OCI-LY1 (cell line): ENCODE measurements at regions not wholly inside any gene's neighbourhood (a gene's known extent, or its start where the extent isn't known, plus 50 kb on each side); places are given as distances from the start of the nearest gene placed in this dataset.

ENCODE experiments used
- H2AFZ ChIP-seq: fragments of 200-600 bp; sonication (generic), shearing (Covaris generic); 2 replicates; pipeline ENCODE4 v1.6.0; 2014; ENCODE audit warnings: antibody characterized with exemption, mild to moderate bottlenecking, low read length
- H3F3A ChIP-seq: fragments of 200-600 bp; sonication (generic), shearing (Covaris generic); 2 replicates; pipeline ENCODE4 v1.6.0; 2014; ENCODE audit warnings: mild to moderate bottlenecking, antibody characterized with exemption, low read length, moderate library complexity; ENCODE audit not compliant: insufficient read depth
- H3K27ac ChIP-seq: fragments of 200-600 bp; sonication (generic); 2 replicates; pipeline ENCODE4 v1.5.1; 2014; ENCODE audit warnings: low read length, mixed run types, mild to moderate bottlenecking, low read depth; ENCODE audit not compliant: poor library complexity, severe bottlenecking
- H3K27me3 ChIP-seq: fragments of 200-600 bp; sonication (generic); 2 replicates; pipeline ENCODE4 v1.6.0; 2014; ENCODE audit warnings: antibody characterized with exemption, mild to moderate bottlenecking, low read length, moderate library complexity; ENCODE audit not compliant: insufficient read depth
- H3K36me3 ChIP-seq: fragments of 200-600 bp; sonication (generic); 2 replicates; pipeline ENCODE4 v1.6.1; 2014; ENCODE audit warnings: mild to moderate bottlenecking, antibody characterized with exemption, low read length, moderate library complexity, mixed read lengths; ENCODE audit not compliant: insufficient read depth
- H3K4me1 ChIP-seq: fragments of 200-600 bp; sonication (generic); 2 replicates; pipeline ENCODE4 v1.5.1; 2014; ENCODE audit warnings: mild to moderate bottlenecking, low read length, moderate library complexity; ENCODE audit not compliant: insufficient read depth, severe bottlenecking
- H3K4me2 ChIP-seq: fragments of 200-600 bp; sonication (generic), shearing (Covaris generic); 2 replicates; pipeline ENCODE4 v1.6.1; 2014; ENCODE audit warnings: low read length
- H3K4me3 ChIP-seq: fragments of 200-600 bp; sonication (generic); 2 replicates; pipeline ENCODE4 v1.5.1; 2014; ENCODE audit warnings: low read length, low read depth, mild to moderate bottlenecking, mixed read lengths; ENCODE audit not compliant: poor library complexity, severe bottlenecking
- H3K79me2 ChIP-seq: fragments of 200-600 bp; shearing (Covaris generic); 2 replicates; pipeline ENCODE4 v1.6.1; 2016; ENCODE audit warnings: mixed run types, low read length, mixed read lengths; ENCODE audit not compliant: insufficient read depth
- H3K9ac ChIP-seq: fragments of 200-600 bp; sonication (generic), shearing (Covaris generic); 2 replicates; pipeline ENCODE4 v1.6.1; 2014; ENCODE audit warnings: mild to moderate bottlenecking, low read length, mixed read lengths
- H3K9me2 ChIP-seq: fragments of 200-600 bp; sonication (generic), shearing (Covaris generic); 2 replicates; pipeline ENCODE4 v1.6.1; 2014; ENCODE audit warnings: low read depth, mild to moderate bottlenecking, low read length, mixed read lengths
- H3K9me3 ChIP-seq: fragments of 200-600 bp; shearing (Covaris generic); 2 replicates; pipeline ENCODE4 v1.6.1; 2014; ENCODE audit warnings: low read length, mixed read lengths
- H4K20me1 ChIP-seq: fragments of 200-600 bp; sonication (generic), shearing (Covaris generic); 2 replicates; pipeline ENCODE4 v1.6.0; 2016; ENCODE audit warnings: mild to moderate bottlenecking, low read length; ENCODE audit not compliant: insufficient read depth
- EZH2 ChIP-seq: fragments of 200-600 bp; sonication (generic), shearing (Covaris generic); IDR thresholded peaks from 2 replicates; pipeline ENCODE4 v1.8.0; 2017; ENCODE audit warnings: borderline replicate concordance, mixed run types, mild to moderate bottlenecking, antibody characterized with exemption, low read length, moderate library complexity, mixed read lengths
- TF ChIP-seq, protein P1 (sequence below): fragments of 200-600 bp; sonication (generic), shearing (Covaris generic); IDR thresholded peaks from 2 replicates; pipeline ENCODE4 v1.5.1; 2017; ENCODE audit warnings: mild to moderate bottlenecking, antibody characterized with exemption, low read length, moderate library complexity, mixed read lengths

DNA sequence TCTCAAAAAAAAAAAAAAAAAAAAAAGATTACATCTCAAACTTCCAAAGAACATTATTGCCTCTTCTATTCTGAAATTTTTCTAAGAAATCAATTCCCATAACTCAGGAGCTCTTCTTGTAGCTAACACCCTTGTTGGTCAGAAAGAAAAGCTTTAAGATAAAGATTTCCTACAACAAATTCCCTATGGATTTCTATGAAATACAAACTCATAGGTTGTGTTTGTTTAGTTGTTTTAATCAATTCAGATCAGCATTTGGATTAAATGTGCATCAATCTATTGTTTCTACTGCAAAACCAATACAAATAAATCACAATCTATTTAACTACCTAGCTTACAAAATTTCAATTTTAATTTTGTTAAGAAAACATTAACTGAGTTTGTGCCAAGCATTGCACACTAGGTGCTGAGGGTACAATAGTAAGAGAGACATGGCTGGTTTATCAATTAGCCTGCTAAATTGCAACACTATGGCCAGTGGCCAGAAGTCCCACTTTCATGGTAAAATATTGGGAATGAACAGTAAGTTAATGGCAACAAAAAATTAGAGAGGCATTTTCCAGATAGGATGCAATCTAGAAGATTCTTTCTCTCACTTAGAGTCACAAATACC lies 80.2 kb upstream of the MYCN start:
- H3K4me3 ChIP-seq, result no peak overlapping the region
- H2AFZ ChIP-seq, result no peak overlapping the region
- no peak overlapping the region for H3K27ac ChIP-seq
- TF ChIP-seq, protein P1, sequence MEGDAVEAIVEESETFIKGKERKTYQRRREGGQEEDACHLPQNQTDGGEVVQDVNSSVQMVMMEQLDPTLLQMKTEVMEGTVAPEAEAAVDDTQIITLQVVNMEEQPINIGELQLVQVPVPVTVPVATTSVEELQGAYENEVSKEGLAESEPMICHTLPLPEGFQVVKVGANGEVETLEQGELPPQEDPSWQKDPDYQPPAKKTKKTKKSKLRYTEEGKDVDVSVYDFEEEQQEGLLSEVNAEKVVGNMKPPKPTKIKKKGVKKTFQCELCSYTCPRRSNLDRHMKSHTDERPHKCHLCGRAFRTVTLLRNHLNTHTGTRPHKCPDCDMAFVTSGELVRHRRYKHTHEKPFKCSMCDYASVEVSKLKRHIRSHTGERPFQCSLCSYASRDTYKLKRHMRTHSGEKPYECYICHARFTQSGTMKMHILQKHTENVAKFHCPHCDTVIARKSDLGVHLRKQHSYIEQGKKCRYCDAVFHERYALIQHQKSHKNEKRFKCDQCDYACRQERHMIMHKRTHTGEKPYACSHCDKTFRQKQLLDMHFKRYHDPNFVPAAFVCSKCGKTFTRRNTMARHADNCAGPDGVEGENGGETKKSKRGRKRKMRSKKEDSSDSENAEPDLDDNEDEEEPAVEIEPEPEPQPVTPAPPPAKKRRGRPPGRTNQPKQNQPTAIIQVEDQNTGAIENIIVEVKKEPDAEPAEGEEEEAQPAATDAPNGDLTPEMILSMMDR, result no peak
- TF ChIP-seq EZH2, result no peak
- no peaks in the 10 kb centered on the region for H3K36me3 ChIP-seq
- no peaks in the 10 kb centered on the region for H4K20me1 ChIP-seq
- no peaks in the 10 kb centered on the region for H3K9me2 ChIP-seq
- no peaks in the 10 kb centered on the region for H3F3A ChIP-seq
- no peak overlapping the region for H3K9ac ChIP-seq
- no peaks in the 10 kb centered on the region for H3K79me2 ChIP-seq
- no peaks in the 10 kb centered on the region for H3K4me1 ChIP-seq
- H3K27me3 ChIP-seq, result no peaks in the 10 kb centered on the region
- H3K9me3 ChIP-seq, result no peaks in the 10 kb centered on the region
- no peak overlapping the region for H3K4me2 ChIP-seq

DNA sequence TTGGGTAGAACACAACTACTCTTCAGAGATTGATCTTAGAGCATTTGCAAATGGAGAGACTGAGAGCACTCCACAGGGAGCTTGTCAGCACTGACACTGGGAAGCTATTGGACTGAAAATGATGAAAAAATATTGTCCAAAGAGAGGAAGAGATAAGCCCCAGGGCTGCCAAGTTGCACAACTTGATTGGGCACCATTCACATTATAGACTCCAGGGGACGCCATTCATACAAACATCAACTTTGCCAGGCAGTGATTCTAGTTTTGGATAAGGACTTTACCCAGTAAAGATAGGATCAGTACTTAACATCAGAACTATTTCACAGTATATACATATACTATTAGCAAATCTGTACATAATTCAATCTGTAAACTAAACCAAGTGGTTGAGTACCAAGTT lies 79.6 kb upstream of the MYCN start:
- Histone ChIP-seq H4K20me1 (no peaks in the 10 kb centered on the region), H3F3A (no peaks in the 10 kb centered on the region), H2AFZ (no peak overlapping the region), H3K4me1 (no peaks in the 10 kb centered on the region), H3K4me3 (no peak overlapping the region), H3K27ac (no peak overlapping the region), H3K9me2 (no peaks in the 10 kb centered on the region), H3K9me3 (no peaks in the 10 kb centered on the region), H3K27me3 (no peaks in the 10 kb centered on the region), H3K9ac (no peak overlapping the region), H3K4me2 (no peak overlapping the region), H3K79me2 (no peaks in the 10 kb centered on the region), H3K36me3 (no peaks in the 10 kb centered on the region)
- TF ChIP-seq EZH2, result no peak
- TF ChIP-seq, protein P1, result peak; percentile 11; the same call in 1 of the 2 replicates

DNA sequence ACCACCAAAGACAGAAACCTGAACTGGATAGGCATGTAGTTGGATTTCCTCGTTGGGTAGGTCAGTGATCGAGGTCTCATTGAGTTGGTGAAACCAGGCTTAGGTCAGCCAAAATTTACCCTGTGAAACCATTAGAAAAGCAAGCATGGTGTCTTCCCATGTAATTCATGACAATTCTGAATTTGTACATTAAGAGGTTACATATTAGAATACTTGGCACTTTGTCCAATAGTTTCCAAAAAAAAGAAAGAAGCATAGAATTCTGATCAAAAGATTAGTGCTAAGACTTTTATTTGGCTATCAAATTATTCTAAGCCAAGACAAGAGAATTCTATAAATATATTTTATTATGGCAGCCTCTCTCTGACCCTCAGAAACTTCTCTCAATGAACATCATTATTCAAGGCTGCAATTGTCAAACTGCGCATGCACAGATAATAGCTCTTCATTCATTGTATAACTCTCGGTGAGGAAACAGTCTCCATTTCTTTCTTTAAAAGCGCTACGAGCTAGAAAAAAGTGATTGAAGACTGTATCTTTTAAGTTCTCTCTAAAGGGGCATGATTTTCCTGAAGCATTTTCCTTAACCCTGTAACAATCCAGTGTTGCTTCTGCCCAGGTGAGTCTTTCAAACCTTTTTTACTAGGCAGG lies 79.1 kb upstream of the MYCN start:
- H3K9me2 ChIP-seq, result no peaks in the 10 kb centered on the region
- H2AFZ ChIP-seq, result no peak overlapping the region
- H3F3A ChIP-seq, result no peaks in the 10 kb centered on the region
- H3K4me1 ChIP-seq, result no peaks in the 10 kb centered on the region
- H3K27ac ChIP-seq, result no peak overlapping the region
- TF ChIP-seq, protein P1, result no peak
- H3K4me3 ChIP-seq, result no peak overlapping the region
- no peak overlapping the region for H3K9ac ChIP-seq
- H4K20me1 ChIP-seq, result no peaks in the 10 kb centered on the region
- H3K9me3 ChIP-seq, result no peaks in the 10 kb centered on the region
- no peaks in the 10 kb centered on the region for H3K79me2 ChIP-seq
- H3K27me3 ChIP-seq, result no peaks in the 10 kb centered on the region
- no peaks in the 10 kb centered on the region for H3K36me3 ChIP-seq
- H3K4me2 ChIP-seq, result no peak overlapping the region
